HG03103 (cell line): ENCODE measurements at regions not wholly inside any gene's neighbourhood (a gene's known extent, or its start where the extent isn't known, plus 50 kb on each side); places are given as distances from the start of the nearest gene placed in this dataset.

Source experiments
- ATAC-seq: cut with Tn5 transposase; IDR thresholded peaks from one replicate; pipeline ENCODE4 v1.9.1; 2021; ENCODE audit warnings: low read depth; ENCODE audit not compliant: unreplicated experiment

- ATAC-seq: no peak
These were observed 53.0 kb upstream of the DAZL start for GRCh38 chr3:16658004-16658924.

- ATAC-seq: no peak
These were observed 53.9 kb upstream of the DAZL start for GRCh38 chr3:16658925-16659793.

- no peak for ATAC-seq
These were observed 58.9 kb upstream of the DAZL start for GRCh38 chr3:16663854-16664712.

GRCh38 chr3:16665282-16665741, 60.1 kb upstream of the DAZL start:
- no peak for ATAC-seq

GRCh38 chr3:16666206-16666605, 61.0 kb upstream of the DAZL start:
- no peak for ATAC-seq

- ATAC-seq: no peak
These were observed 62.4 kb upstream of the DAZL start for GRCh38 chr3:16667633-16668032.

- no peak for ATAC-seq
These were observed 63.7 kb upstream of the DAZL start for GRCh38 chr3:16668776-16669545.

GRCh38 chr3:16670191-16670590, 65.0 kb upstream of the DAZL start:
- ATAC-seq: no peak

- no peak for ATAC-seq
These were observed 66.5 kb upstream of the DAZL start for GRCh38 chr3:16671690-16672089.

- ATAC-seq: no peak
These were observed 68.3 kb upstream of the DAZL start for GRCh38 chr3:16673530-16673929.

- no peak for ATAC-seq
These were observed 70.6 kb upstream of the DAZL start for GRCh38 chr3:16675805-16676204.

- ATAC-seq: no peak
These were observed 81.5 kb upstream of the DAZL start for GRCh38 chr3:16686679-16687078.

GRCh38 chr3:16687221-16687620, 82.0 kb upstream of the DAZL start:
- no peak for ATAC-seq

GRCh38 chr3:16692486-16693344, 87.5 kb upstream of the DAZL start:
- no peak for ATAC-seq

GRCh38 chr3:16693820-16694219, 88.6 kb upstream of the DAZL start:
- ATAC-seq: no peak

GRCh38 chr3:16695710-16696109, 90.5 kb upstream of the DAZL start:
- no peak for ATAC-seq

- ATAC-seq: no peak
These were observed 92.4 kb upstream of the DAZL start for GRCh38 chr3:16697443-16698147.

GRCh38 chr3:16700651-16701050, 95.4 kb upstream of the DAZL start:
- no peak for ATAC-seq
